Keratinocyte (primary cell): ENCODE measurements at regions not wholly inside any gene's neighbourhood (a gene's known extent, or its start where the extent isn't known, plus 50 kb on each side); places are given as distances from the start of the nearest gene placed in this dataset.

ENCODE experiments used
- EZH2 ChIP-seq: IDR thresholded peaks from one replicate; pipeline ENCODE4 v1.6.1; 2012; ENCODE audit warnings: inconsistent platforms, mild to moderate bottlenecking, low read length, moderate library complexity
- TF ChIP-seq, protein P1 (sequence below), 3 experiments: IDR thresholded peaks in 1 of 3; conservative IDR thresholded peaks in 1 of 3; optimal IDR thresholded peaks in 1 of 3; 2 replicates in 2 of 3; 3 replicates in 1 of 3; pipeline versions ENCODE3 to v1.5.1; 2011; ENCODE audit warnings: low read length in 3 of 3, mild to moderate bottlenecking in 3 of 3, moderate library complexity in 2 of 3, control low read depth in 1 of 3, inconsistent platforms in 1 of 3; ENCODE audit not compliant: insufficient read depth in 2 of 3; ENCODE audit errors: extremely low read depth in 1 of 3

DNA sequence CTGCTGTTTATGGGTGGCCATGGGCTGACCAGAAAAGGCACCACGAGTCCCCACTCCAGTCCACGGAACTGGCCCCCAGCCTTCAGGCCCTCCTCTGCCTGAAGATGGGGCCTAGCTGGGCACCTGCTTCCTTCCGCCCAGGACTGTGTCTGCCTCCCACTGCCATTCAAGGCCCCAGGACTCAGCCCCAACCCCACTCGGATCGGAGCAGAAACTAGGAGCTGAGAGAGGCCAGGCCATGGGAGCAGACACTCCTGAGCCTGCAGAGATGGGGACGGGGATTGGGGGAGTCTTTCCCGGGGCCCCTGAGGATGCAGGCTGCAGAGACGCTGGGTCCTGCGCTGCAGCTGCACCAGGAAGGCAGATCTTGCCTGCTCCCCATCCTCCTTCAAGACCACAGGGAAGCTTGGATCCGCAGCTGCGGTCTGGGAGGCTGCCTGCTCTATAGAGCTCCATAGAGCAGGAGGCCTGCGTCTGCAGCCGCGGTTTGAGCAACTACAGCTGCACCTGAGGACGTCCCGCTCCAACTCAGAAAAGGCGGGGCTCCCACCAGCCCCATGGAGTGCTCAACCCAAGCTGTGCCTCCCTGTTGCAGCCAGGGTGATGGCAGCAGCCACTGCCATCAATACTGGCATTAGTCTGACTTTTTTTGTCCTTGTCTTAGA lies 383.9 kb upstream of the TMCO5A start:
- TF ChIP-seq, protein P1, sequence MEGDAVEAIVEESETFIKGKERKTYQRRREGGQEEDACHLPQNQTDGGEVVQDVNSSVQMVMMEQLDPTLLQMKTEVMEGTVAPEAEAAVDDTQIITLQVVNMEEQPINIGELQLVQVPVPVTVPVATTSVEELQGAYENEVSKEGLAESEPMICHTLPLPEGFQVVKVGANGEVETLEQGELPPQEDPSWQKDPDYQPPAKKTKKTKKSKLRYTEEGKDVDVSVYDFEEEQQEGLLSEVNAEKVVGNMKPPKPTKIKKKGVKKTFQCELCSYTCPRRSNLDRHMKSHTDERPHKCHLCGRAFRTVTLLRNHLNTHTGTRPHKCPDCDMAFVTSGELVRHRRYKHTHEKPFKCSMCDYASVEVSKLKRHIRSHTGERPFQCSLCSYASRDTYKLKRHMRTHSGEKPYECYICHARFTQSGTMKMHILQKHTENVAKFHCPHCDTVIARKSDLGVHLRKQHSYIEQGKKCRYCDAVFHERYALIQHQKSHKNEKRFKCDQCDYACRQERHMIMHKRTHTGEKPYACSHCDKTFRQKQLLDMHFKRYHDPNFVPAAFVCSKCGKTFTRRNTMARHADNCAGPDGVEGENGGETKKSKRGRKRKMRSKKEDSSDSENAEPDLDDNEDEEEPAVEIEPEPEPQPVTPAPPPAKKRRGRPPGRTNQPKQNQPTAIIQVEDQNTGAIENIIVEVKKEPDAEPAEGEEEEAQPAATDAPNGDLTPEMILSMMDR (optimal IDR thresholded peaks at IDR 0.05 in 1 of 3, IDR thresholded peaks at IDR 0.05 in 1 of 3, conservative IDR thresholded peaks at IDR 0.05 in 1 of 3; ENCODE audit: extremely low read depth in 1 of 3, insufficient read depth in 2 of 3, low read length in 3 of 3), result no peak
- no peak for TF ChIP-seq EZH2
